GM12873 (cell line): ENCODE measurements at regions not wholly inside any gene's neighbourhood (a gene's known extent, or its start where the extent isn't known, plus 50 kb on each side); places are given as distances from the start of the nearest gene placed in this dataset.

Experiments used
- TF ChIP-seq, protein P1 (sequence below): IDR thresholded peaks from 2 replicates; pipeline ENCODE4 v1.5.1; 2012; ENCODE audit warnings: low read depth, mild to moderate bottlenecking, moderate library complexity, low read length, control low read depth; ENCODE audit not compliant: insufficient read depth; ENCODE audit errors: missing control alignments

GRCh38 chr20:12762725-12763124, 246.0 kb upstream of the SPTLC3 start:
- TF ChIP-seq, protein P1, sequence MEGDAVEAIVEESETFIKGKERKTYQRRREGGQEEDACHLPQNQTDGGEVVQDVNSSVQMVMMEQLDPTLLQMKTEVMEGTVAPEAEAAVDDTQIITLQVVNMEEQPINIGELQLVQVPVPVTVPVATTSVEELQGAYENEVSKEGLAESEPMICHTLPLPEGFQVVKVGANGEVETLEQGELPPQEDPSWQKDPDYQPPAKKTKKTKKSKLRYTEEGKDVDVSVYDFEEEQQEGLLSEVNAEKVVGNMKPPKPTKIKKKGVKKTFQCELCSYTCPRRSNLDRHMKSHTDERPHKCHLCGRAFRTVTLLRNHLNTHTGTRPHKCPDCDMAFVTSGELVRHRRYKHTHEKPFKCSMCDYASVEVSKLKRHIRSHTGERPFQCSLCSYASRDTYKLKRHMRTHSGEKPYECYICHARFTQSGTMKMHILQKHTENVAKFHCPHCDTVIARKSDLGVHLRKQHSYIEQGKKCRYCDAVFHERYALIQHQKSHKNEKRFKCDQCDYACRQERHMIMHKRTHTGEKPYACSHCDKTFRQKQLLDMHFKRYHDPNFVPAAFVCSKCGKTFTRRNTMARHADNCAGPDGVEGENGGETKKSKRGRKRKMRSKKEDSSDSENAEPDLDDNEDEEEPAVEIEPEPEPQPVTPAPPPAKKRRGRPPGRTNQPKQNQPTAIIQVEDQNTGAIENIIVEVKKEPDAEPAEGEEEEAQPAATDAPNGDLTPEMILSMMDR = no peak

GRCh38 chr20:12763406-12763805, 245.4 kb upstream of the SPTLC3 start:
- TF ChIP-seq, protein P1 = no peak

- TF ChIP-seq, protein P1 = no peak
Observed at GRCh38 chr20:12764053-12764452, 244.7 kb upstream of the SPTLC3 start.

- TF ChIP-seq, protein P1 = no peak
Observed at GRCh38 chr20:12764851-12765250, 243.9 kb upstream of the SPTLC3 start.

DNA sequence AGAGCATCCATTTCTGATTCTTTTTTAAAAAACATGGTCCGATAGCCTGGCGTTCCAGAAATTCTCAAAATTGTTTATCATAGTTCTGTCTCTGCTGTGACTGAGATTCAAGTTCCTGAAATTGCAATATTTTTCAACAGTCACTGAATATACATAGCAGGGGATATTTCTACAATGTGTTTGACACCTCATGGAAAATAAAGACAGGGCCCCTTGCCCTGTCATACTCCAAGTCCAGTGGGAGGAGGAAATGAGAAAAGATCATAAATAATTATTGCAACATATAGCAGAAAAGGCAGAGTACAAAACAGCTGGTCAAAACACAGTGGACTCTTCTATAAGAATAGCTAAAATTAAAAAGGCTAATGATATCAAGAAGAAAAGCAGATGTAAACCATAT, 234.8 kb upstream of the SPTLC3 start:
- TF ChIP-seq, protein P1 = no peak

- TF ChIP-seq, protein P1 = no peak
Observed at GRCh38 chr20:12775041-12775440, 233.7 kb upstream of the SPTLC3 start.

- TF ChIP-seq, protein P1 = no peak
Observed at GRCh38 chr20:12777016-12777415, 231.8 kb upstream of the SPTLC3 start.

GRCh38 chr20:12786276-12786675, 222.5 kb upstream of the SPTLC3 start:
- TF ChIP-seq, protein P1 = no peak
